ENCODE measurements at regions not wholly inside any gene's neighbourhood (a gene's known extent, or its start where the extent isn't known, plus 50 kb on each side); places are given as distances from the start of the nearest gene placed in this dataset.
"Not testable (repeated sequence)": the region's sequence is repeated elsewhere in the genome, so short reads cannot be mapped to it uniquely, and the experiment has no call there.

GRCh38 chr15:95142531-95142930, 911.2 kb downstream of the MCTP2 start:
- no peak overlapping the region for H3K4me3 ChIP-seq (ENCODE audit: insufficient read depth, low read depth, low read length)
- no peak for DNase-seq
- no peaks in the 10 kb centered on the region for H3K27me3 ChIP-seq (ENCODE audit: control insufficient read depth, insufficient read depth, low read length)
- H3K36me3 ChIP-seq (replicated peaks; ENCODE audit: control insufficient read depth, insufficient read depth, low read length): no peaks in the 10 kb centered on the region

- H3K36me3 ChIP-seq (replicated peaks; ENCODE audit: control insufficient read depth, insufficient read depth, low read length): no peaks in the 10 kb centered on the region
- no peaks in the 10 kb centered on the region for H3K27me3 ChIP-seq (ENCODE audit: control insufficient read depth, insufficient read depth, low read length)
- no peak for DNase-seq
- no peak overlapping the region for H3K4me3 ChIP-seq (ENCODE audit: insufficient read depth, low read depth, low read length)
Observed at GRCh38 chr15:95146481-95146880, 915.1 kb downstream of the MCTP2 start.

GRCh38 chr15:95148183-95148582, 916.8 kb downstream of the MCTP2 start:
- H3K4me3 ChIP-seq (ENCODE audit: insufficient read depth, low read depth, low read length): no peak overlapping the region
- H3K27me3 ChIP-seq (ENCODE audit: control insufficient read depth, insufficient read depth, low read length): no peaks in the 10 kb centered on the region
- H3K36me3 ChIP-seq (replicated peaks; ENCODE audit: control insufficient read depth, insufficient read depth, low read length): no peaks in the 10 kb centered on the region
- no peak for DNase-seq

GRCh38 chr15:95149036-95149435, 917.7 kb downstream of the MCTP2 start:
- H3K4me3 ChIP-seq (ENCODE audit: insufficient read depth, low read depth, low read length): no peak overlapping the region
- H3K36me3 ChIP-seq (replicated peaks; ENCODE audit: control insufficient read depth, insufficient read depth, low read length): no peaks in the 10 kb centered on the region
- no peaks in the 10 kb centered on the region for H3K27me3 ChIP-seq (ENCODE audit: control insufficient read depth, insufficient read depth, low read length)
- DNase-seq: no peak

GRCh38 chr15:95149771-95150170, 918.4 kb downstream of the MCTP2 start:
- H3K27me3 ChIP-seq (ENCODE audit: control insufficient read depth, insufficient read depth, low read length): no peaks in the 10 kb centered on the region
- no peaks in the 10 kb centered on the region for H3K36me3 ChIP-seq (replicated peaks; ENCODE audit: control insufficient read depth, insufficient read depth, low read length)
- DNase-seq: no peak
- H3K4me3 ChIP-seq (ENCODE audit: insufficient read depth, low read depth, low read length): no peak overlapping the region

GRCh38 chr15:95150466-95150865, 919.1 kb downstream of the MCTP2 start:
- no peak overlapping the region for H3K4me3 ChIP-seq (ENCODE audit: insufficient read depth, low read depth, low read length)
- no peak for DNase-seq
- no peaks in the 10 kb centered on the region for H3K27me3 ChIP-seq (ENCODE audit: control insufficient read depth, insufficient read depth, low read length)
- no peaks in the 10 kb centered on the region for H3K36me3 ChIP-seq (replicated peaks; ENCODE audit: control insufficient read depth, insufficient read depth, low read length)

GRCh38 chr15:95152741-95153140, 921.4 kb downstream of the MCTP2 start:
- Histone ChIP-seq H3K27me3 (ENCODE audit: control insufficient read depth, insufficient read depth, low read length) (no peaks in the 10 kb centered on the region), H3K36me3 (replicated peaks; ENCODE audit: control insufficient read depth, insufficient read depth, low read length) (no peaks in the 10 kb centered on the region), H3K4me3 (ENCODE audit: insufficient read depth, low read depth, low read length) (no peak overlapping the region)
- no peak for DNase-seq

GRCh38 chr15:95153201-95153600, 921.8 kb downstream of the MCTP2 start:
- not testable (repeated sequence) for H3K27me3 ChIP-seq (ENCODE audit: control insufficient read depth, insufficient read depth, low read length); H3K4me3 ChIP-seq (ENCODE audit: insufficient read depth, low read depth, low read length); H3K36me3 ChIP-seq (replicated peaks; ENCODE audit: control insufficient read depth, insufficient read depth, low read length); DNase-seq

GRCh38 chr15:95160316-95160715, 929.0 kb downstream of the MCTP2 start:
- H3K36me3 ChIP-seq (replicated peaks; ENCODE audit: control insufficient read depth, insufficient read depth, low read length): no peaks in the 10 kb centered on the region
- H3K27me3 ChIP-seq (ENCODE audit: control insufficient read depth, insufficient read depth, low read length): no peaks in the 10 kb centered on the region
- H3K4me3 ChIP-seq (ENCODE audit: insufficient read depth, low read depth, low read length): no peak overlapping the region
- DNase-seq: no peak

GRCh38 chr15:95162069-95162468, 930.7 kb downstream of the MCTP2 start:
- Histone ChIP-seq H3K36me3 (replicated peaks; ENCODE audit: control insufficient read depth, insufficient read depth, low read length) (no peaks in the 10 kb centered on the region), H3K4me3 (ENCODE audit: insufficient read depth, low read depth, low read length) (no peak overlapping the region), H3K27me3 (ENCODE audit: control insufficient read depth, insufficient read depth, low read length) (no peaks in the 10 kb centered on the region)
- no peak for DNase-seq

- Histone ChIP-seq H3K4me3 (ENCODE audit: insufficient read depth, low read depth, low read length) (no peak overlapping the region), H3K27me3 (ENCODE audit: control insufficient read depth, insufficient read depth, low read length) (no peaks in the 10 kb centered on the region), H3K36me3 (replicated peaks; ENCODE audit: control insufficient read depth, insufficient read depth, low read length) (no peaks in the 10 kb centered on the region)
- no peak for DNase-seq
Observed at GRCh38 chr15:95162531-95162930, 931.2 kb downstream of the MCTP2 start.

- H3K27me3 ChIP-seq (ENCODE audit: control insufficient read depth, insufficient read depth, low read length): no peaks in the 10 kb centered on the region
- H3K36me3 ChIP-seq (replicated peaks; ENCODE audit: control insufficient read depth, insufficient read depth, low read length): no peaks in the 10 kb centered on the region
- no peak for DNase-seq
- H3K4me3 ChIP-seq (ENCODE audit: insufficient read depth, low read depth, low read length): no peak overlapping the region
Observed at GRCh38 chr15:95162967-95163531, 931.7 kb downstream of the MCTP2 start.

- H3K27me3 ChIP-seq (ENCODE audit: control insufficient read depth, insufficient read depth, low read length): no peaks in the 10 kb centered on the region
- no peak for DNase-seq
- H3K4me3 ChIP-seq (ENCODE audit: insufficient read depth, low read depth, low read length): no peak overlapping the region
- no peaks in the 10 kb centered on the region for H3K36me3 ChIP-seq (replicated peaks; ENCODE audit: control insufficient read depth, insufficient read depth, low read length)
Observed at GRCh38 chr15:95168152-95168551, 936.8 kb downstream of the MCTP2 start.

GRCh38 chr15:95168951-95169431, 937.6 kb downstream of the MCTP2 start:
- H3K4me3 ChIP-seq (ENCODE audit: insufficient read depth, low read depth, low read length): no peak overlapping the region
- H3K36me3 ChIP-seq (replicated peaks; ENCODE audit: control insufficient read depth, insufficient read depth, low read length): no peaks in the 10 kb centered on the region
- DNase-seq: no peak
- H3K27me3 ChIP-seq (ENCODE audit: control insufficient read depth, insufficient read depth, low read length): no peaks in the 10 kb centered on the region

GRCh38 chr15:95169541-95170459, 938.4 kb downstream of the MCTP2 start:
- no peaks in the 10 kb centered on the region for H3K36me3 ChIP-seq (replicated peaks; ENCODE audit: control insufficient read depth, insufficient read depth, low read length)
- H3K4me3 ChIP-seq (ENCODE audit: insufficient read depth, low read depth, low read length): no peak overlapping the region
- no peaks in the 10 kb centered on the region for H3K27me3 ChIP-seq (ENCODE audit: control insufficient read depth, insufficient read depth, low read length)
- no peak for DNase-seq
